ENCODE measurements at regions not wholly inside any gene's neighbourhood (a gene's known extent, or its start where the extent isn't known, plus 50 kb on each side); places are given as distances from the start of the nearest gene placed in this dataset.

GRCh38 chr5:143569213-143569701 lies 165.8 kb upstream of the NR3C1 start:
- no peak for TF ChIP-seq CTCF (IDR thresholded peaks at IDR 0.05)
- no peak for TF ChIP-seq TCF7L2 (IDR thresholded peaks at IDR 0.05; ENCODE audit: low read depth, low read length)
